Endothelial cell of umbilical vein (primary cell): ENCODE measurements at regions not wholly inside any gene's neighbourhood (a gene's known extent, or its start where the extent isn't known, plus 50 kb on each side); places are given as distances from the start of the nearest gene placed in this dataset.
"Not testable (repeated sequence)": the region's sequence is repeated elsewhere in the genome, so short reads cannot be mapped to it uniquely, and the experiment has no call there.

Experiments used
- BruUV-seq: library from RNA; stranded (reverse); fragments of 400-500 nt; replicated peaks from 2 replicates; lab custom pipeline; 2021; lab: Mats Ljungman, UMichigan
- CTCF ChIA-PET: fragments of 300-600, 350-600 bp; sonication (Branson Sonifier 250); formaldehyde crosslinking; loops from one replicate; lab custom pipeline; 2021; ENCODE audit warnings: antibody characterized with exemption, inconsistent platforms; lab: Charles Lee
- POLR2A ChIA-PET: fragments of 300-600, 350-600 bp; sonication (Branson Sonifier 250); formaldehyde crosslinking; loops from one replicate; lab custom pipeline; 2021; ENCODE audit warnings: antibody characterized with exemption, inconsistent platforms; lab: Charles Lee
- DNase-seq: peaks from one replicate; pipeline ENCODE4 v3.0.0-alpha.2; 2011; ENCODE audit warnings: low read depth, low spot score
- FAIRE-seq: peaks from 2 replicates; lab custom pipeline; 2011; peaks lifted over from hg19 to GRCh38; lab: Jason Lieb, UNC
- H2AFZ ChIP-seq: 2 replicates; pipeline ENCODE4 v1.6.0; 2012; ENCODE audit warnings: low read depth, low read length, control low read depth, inconsistent platforms
- H3K27ac ChIP-seq: 2 replicates; pipeline ENCODE4 v1.5.1; 2011; ENCODE audit warnings: low read depth, mild to moderate bottlenecking, control low read depth, low read length, moderate library complexity; ENCODE audit not compliant: insufficient read depth
- H3K27me3 ChIP-seq, 2 experiments: 2 replicates each; pipeline versions ENCODE4 v1.6.0 to v1.6.1; 2011; ENCODE audit warnings: low read length in 2 of 2, mixed read lengths in 1 of 2; ENCODE audit not compliant: control insufficient read depth in 2 of 2, insufficient read depth in 2 of 2
- H3K36me3 ChIP-seq, 2 experiments: 2 replicates in 1 of 2; 3 replicates in 1 of 2; pipeline ENCODE4 v1.5.1; 2011; ENCODE audit warnings: low read length in 2 of 2, mild to moderate bottlenecking in 1 of 2, moderate library complexity in 1 of 2; ENCODE audit not compliant: control insufficient read depth in 2 of 2, insufficient read depth in 2 of 2; ENCODE audit errors: extremely low read depth in 1 of 2
- H3K4me1 ChIP-seq: 3 replicates; pipeline ENCODE4 v1.5.1; 2011; ENCODE audit warnings: mild to moderate bottlenecking, low read length; ENCODE audit not compliant: control insufficient read depth, insufficient read depth; ENCODE audit errors: extremely low read depth
- H3K4me2 ChIP-seq: 2 replicates; pipeline ENCODE4 v1.6.1; 2011; ENCODE audit warnings: low read length, control low read depth, mixed read lengths; ENCODE audit not compliant: insufficient read depth
- H3K4me3 ChIP-seq, 3 experiments: fragments of 200-600 bp in 1 of 3; sonication (generic), shearing (Covaris generic) in 1 of 3; replicated peaks in 1 of 3; 2 replicates each; pipeline ENCODE4 v1.5.1; 2011 to 2016; ENCODE audit warnings: control low read depth in 3 of 3, low read length in 3 of 3, mild to moderate bottlenecking in 2 of 3, inconsistent platforms in 1 of 3, low read depth in 1 of 3, moderate library complexity in 1 of 3; ENCODE audit not compliant: insufficient read depth in 1 of 3
- H3K79me2 ChIP-seq: 2 replicates; pipeline ENCODE4 v1.6.0; 2012; ENCODE audit warnings: low read length, inconsistent platforms; ENCODE audit not compliant: control insufficient read depth, insufficient read depth
- H3K9ac ChIP-seq: replicated peaks from 2 replicates; pipeline ENCODE3; 2011; ENCODE audit warnings: low read length, control low read depth; ENCODE audit not compliant: insufficient read depth; ENCODE audit errors: extremely low read depth
- H3K9me1 ChIP-seq: replicated peaks from 3 replicates; pipeline ENCODE4 v1.6.0; 2011; ENCODE audit warnings: mild to moderate bottlenecking, low read length; ENCODE audit not compliant: control insufficient read depth, insufficient read depth; ENCODE audit errors: extremely low read depth
- H3K9me3 ChIP-seq: replicated peaks from 2 replicates; pipeline ENCODE4 v1.5.1; 2012; ENCODE audit warnings: low read length, inconsistent platforms; ENCODE audit not compliant: control insufficient read depth, insufficient read depth
- H4K20me1 ChIP-seq: replicated peaks from 2 replicates; pipeline ENCODE3; 2011; ENCODE audit warnings: mild to moderate bottlenecking, low read length; ENCODE audit not compliant: control insufficient read depth, insufficient read depth; ENCODE audit errors: extremely low read depth
- FOS ChIP-seq: IDR thresholded peaks from 2 replicates; pipeline ENCODE4 v1.6.1; 2011; ENCODE audit warnings: mild to moderate bottlenecking, low read length, moderate library complexity, borderline replicate concordance; ENCODE audit not compliant: insufficient read depth
- MYC ChIP-seq: IDR thresholded peaks from one replicate; pipeline ENCODE4 v1.6.1; 2011; ENCODE audit warnings: mild to moderate bottlenecking, low read depth, low read length
- POLR2AphosphoS5 ChIP-seq: IDR thresholded peaks from 2 replicates; pipeline ENCODE4 v1.6.1; 2012; ENCODE audit warnings: low read depth, mild to moderate bottlenecking, control low read depth, low read length, moderate library complexity; ENCODE audit not compliant: insufficient read depth
- dilution Hi-C: fragments of 300-500 bp; cut with MboI; formaldehyde crosslinking; loops from one replicate; pipeline ENCODE4 v1.15.0; 2019; ENCODE audit warnings: low sequenced_read_pairs; ENCODE audit not compliant: extremely low pct_ligation_motif_present
- intact Hi-C: fragments of 100-400 bp; cut with micrococcal nuclease; formaldehyde crosslinking; loops from one replicate; pipeline ENCODE4 v1.10.0; 2022

GRCh38 chr11:7860844-7861243, 64.1 kb upstream of the OR5P2 start:
- H3K79me2 ChIP-seq, POLR2A ChIA-PET, H3K9me1 ChIP-seq, intact Hi-C loops, H3K4me2 ChIP-seq, FAIRE-seq, DNase-seq, BruUV-seq, H2AFZ ChIP-seq, H3K36me3 ChIP-seq, H3K9ac ChIP-seq, H4K20me1 ChIP-seq, dilution Hi-C loops, H3K4me3 ChIP-seq, H3K27me3 ChIP-seq, H3K9me3 ChIP-seq, CTCF ChIA-PET, H3K27ac ChIP-seq, H3K4me1 ChIP-seq: not testable (repeated sequence)

DNA sequence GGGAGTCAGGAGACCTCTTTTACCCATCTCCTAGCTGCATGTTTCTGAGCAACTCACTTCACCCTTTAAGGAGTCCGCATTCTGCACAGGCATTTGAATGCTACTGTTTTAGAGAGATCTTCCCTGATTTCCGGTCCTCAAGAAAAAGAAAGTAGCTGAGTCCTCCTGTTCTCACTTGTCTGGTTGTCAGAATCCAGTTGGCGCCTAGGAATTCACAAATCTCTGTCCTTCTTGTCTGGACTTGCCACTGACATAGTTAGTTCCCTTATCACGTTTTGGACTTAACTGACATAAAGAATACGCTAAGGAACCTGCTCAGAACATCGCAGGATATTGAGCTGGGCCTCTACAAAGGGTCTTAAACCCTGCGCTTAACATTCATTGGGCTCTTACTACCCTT, 61.3 kb upstream of the OR5P2 start:
- Histone ChIP-seq H3K27me3 (peaks cover 0 to 3% of the 10 kb centered on the region in 2 experiments), H3K9me1 (no peaks in the 10 kb centered on the region), H3K27ac (no peak overlapping the region), H4K20me1 (no peaks in the 10 kb centered on the region), H3K4me3 (no peak overlapping the region), H3K9me3 (no peaks in the 10 kb centered on the region), H3K4me1 (no peaks in the 10 kb centered on the region), H3K36me3 (no peaks in the 10 kb centered on the region), H3K4me2 (no peak overlapping the region), H3K79me2 (no peaks in the 10 kb centered on the region), H2AFZ (no peak overlapping the region), H3K9ac (no peak overlapping the region)
- POLR2A ChIA-PET = no interaction called here
- no peak for FAIRE-seq
- no peak for DNase-seq
- TF ChIP-seq FOS (no peak), MYC (no peak), POLR2AphosphoS5 (no peak)
- CTCF ChIA-PET = no interaction called here
- intact Hi-C loops (no loop called here), dilution Hi-C loops (no loop called here)
- no TSS peak for BruUV-seq
